RWPE2 (cell line): ENCODE measurements at regions not wholly inside any gene's neighbourhood (a gene's known extent, or its start where the extent isn't known, plus 50 kb on each side); places are given as distances from the start of the nearest gene placed in this dataset.
"Not testable (repeated sequence)": the region's sequence is repeated elsewhere in the genome, so short reads cannot be mapped to it uniquely, and the experiment has no call there.

Experiments used
- ATAC-seq: fragments of 200-7000 bp; cut with Tn5 transposase; 3 replicates; pipeline ENCODE4 v1.9.1; 2021; ENCODE audit warnings: low read depth
- DNase-seq: peaks from one replicate; pipeline ENCODE4 v3.0.0-alpha.2; 2020; ENCODE audit warnings: low spot score
- H3K27ac ChIP-seq: fragments of 450-650 bp; 2 replicates; pipeline ENCODE4 v1.5.1; 2017; ENCODE audit warnings: mild to moderate bottlenecking; ENCODE audit not compliant: poor library complexity, severe bottlenecking
- H3K27me3 ChIP-seq: fragments of 250-450 bp; sonication (Bioruptor Pico); 2 replicates; pipeline ENCODE4 v1.5.1; 2021; ENCODE audit warnings: mild to moderate bottlenecking, moderate library complexity; ENCODE audit not compliant: insufficient read depth, poor library complexity, severe bottlenecking
- H3K36me3 ChIP-seq: fragments of 250-450 bp; sonication (Bioruptor Pico); 2 replicates; pipeline ENCODE4 v1.5.1; 2020; ENCODE audit warnings: low read depth, mild to moderate bottlenecking, moderate library complexity
- H3K4me1 ChIP-seq: fragments of 250-450 bp; sonication (Bioruptor Pico); 2 replicates; pipeline ENCODE4 v1.5.1; 2021; ENCODE audit warnings: mild to moderate bottlenecking, moderate library complexity; ENCODE audit not compliant: insufficient read depth, poor library complexity, severe bottlenecking
- H3K4me3 ChIP-seq: fragments of 250-450 bp; sonication (Bioruptor Pico); 2 replicates; pipeline ENCODE4 v1.5.1; 2021; ENCODE audit warnings: mild to moderate bottlenecking, moderate library complexity; ENCODE audit not compliant: severe bottlenecking
- H3K9me3 ChIP-seq: fragments of 250-450 bp; sonication (Bioruptor Pico); 2 replicates; pipeline ENCODE4 v1.5.1; 2021; ENCODE audit warnings: mild to moderate bottlenecking, moderate library complexity; ENCODE audit not compliant: severe bottlenecking

GRCh38 chr9:41787951-41788350 is 341.3 kb downstream of the CNTNAP3B start:
- not testable (repeated sequence) for H3K27ac ChIP-seq, DNase-seq, ATAC-seq, H3K4me3 ChIP-seq, H3K36me3 ChIP-seq, H3K4me1 ChIP-seq, H3K9me3 ChIP-seq, H3K27me3 ChIP-seq

GRCh38 chr9:41787270-41787669 is 342.0 kb downstream of the CNTNAP3B start:
- not testable (repeated sequence) for H3K36me3 ChIP-seq, H3K27ac ChIP-seq, H3K27me3 ChIP-seq, H3K9me3 ChIP-seq, H3K4me1 ChIP-seq, DNase-seq, H3K4me3 ChIP-seq, ATAC-seq

- H3K4me1 ChIP-seq, H3K9me3 ChIP-seq, H3K36me3 ChIP-seq, H3K27ac ChIP-seq, DNase-seq, ATAC-seq, H3K4me3 ChIP-seq, H3K27me3 ChIP-seq: not testable (repeated sequence)
These were observed 345.2 kb downstream of the CNTNAP3B start for GRCh38 chr9:41784006-41784405.

GRCh38 chr9:41783070-41783810 is 346.0 kb downstream of the CNTNAP3B start:
- DNase-seq, H3K27ac ChIP-seq, ATAC-seq, H3K36me3 ChIP-seq, H3K9me3 ChIP-seq, H3K4me1 ChIP-seq, H3K27me3 ChIP-seq, H3K4me3 ChIP-seq: not testable (repeated sequence)

DNA sequence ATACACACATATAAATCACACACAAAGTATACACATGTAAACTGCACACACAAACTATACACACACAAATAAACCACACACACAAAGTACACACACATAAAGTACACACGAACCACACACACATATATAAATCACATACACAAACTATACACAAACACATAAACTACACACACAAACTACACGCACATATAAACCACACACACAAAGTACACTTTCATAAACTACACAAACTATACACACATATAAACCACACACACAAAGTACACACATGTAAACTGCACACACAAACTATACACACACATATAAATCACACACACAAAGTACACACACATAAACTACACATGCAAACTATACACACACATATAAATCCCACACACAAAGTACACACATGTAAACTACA is 347.3 kb downstream of the CNTNAP3B start:
- not testable (repeated sequence) for H3K27me3 ChIP-seq, H3K9me3 ChIP-seq, ATAC-seq, H3K4me3 ChIP-seq, H3K36me3 ChIP-seq, H3K27ac ChIP-seq, H3K4me1 ChIP-seq, DNase-seq

- not testable (repeated sequence) for H3K27me3 ChIP-seq, H3K9me3 ChIP-seq, DNase-seq, H3K4me3 ChIP-seq, H3K27ac ChIP-seq, H3K4me1 ChIP-seq, ATAC-seq, H3K36me3 ChIP-seq
These were observed 349.3 kb downstream of the CNTNAP3B start for GRCh38 chr9:41779897-41780406.

GRCh38 chr9:41779192-41779591 is 350.0 kb downstream of the CNTNAP3B start:
- H3K9me3 ChIP-seq, result not testable (repeated sequence)

GRCh38 chr9:41778535-41779071 is 350.6 kb downstream of the CNTNAP3B start:
- H3K4me1 ChIP-seq, H3K27me3 ChIP-seq, H3K36me3 ChIP-seq, H3K9me3 ChIP-seq, ATAC-seq, H3K4me3 ChIP-seq, H3K27ac ChIP-seq, DNase-seq: not testable (repeated sequence)

More at GRCh38 chr9:41779192-41779591, 350.0 kb downstream of the CNTNAP3B start:
- not testable (repeated sequence) for ATAC-seq, H3K27me3 ChIP-seq, H3K27ac ChIP-seq, H3K4me1 ChIP-seq, H3K36me3 ChIP-seq, H3K4me3 ChIP-seq, DNase-seq

DNA sequence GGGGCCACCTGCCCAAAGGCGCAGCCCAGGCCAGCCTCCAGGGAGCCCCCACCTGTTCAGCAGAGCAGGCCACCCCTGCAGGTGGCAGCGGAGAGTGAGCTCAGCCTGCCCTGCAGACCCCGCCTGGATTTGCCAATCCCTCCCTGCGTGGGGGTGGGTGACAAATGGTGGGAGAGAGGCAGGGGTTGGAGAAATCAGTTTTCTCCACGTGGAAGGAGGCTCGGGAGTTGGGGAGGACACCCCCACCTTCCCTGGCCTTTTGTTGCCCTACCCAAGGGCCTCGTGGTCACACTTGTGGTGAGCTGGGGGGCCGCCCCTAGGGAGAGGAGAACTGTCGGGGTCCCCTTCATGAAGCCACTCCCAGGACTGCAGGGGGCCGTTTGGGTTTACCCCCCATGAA is 351.7 kb downstream of the CNTNAP3B start:
- not testable (repeated sequence) for H3K9me3 ChIP-seq

DNA sequence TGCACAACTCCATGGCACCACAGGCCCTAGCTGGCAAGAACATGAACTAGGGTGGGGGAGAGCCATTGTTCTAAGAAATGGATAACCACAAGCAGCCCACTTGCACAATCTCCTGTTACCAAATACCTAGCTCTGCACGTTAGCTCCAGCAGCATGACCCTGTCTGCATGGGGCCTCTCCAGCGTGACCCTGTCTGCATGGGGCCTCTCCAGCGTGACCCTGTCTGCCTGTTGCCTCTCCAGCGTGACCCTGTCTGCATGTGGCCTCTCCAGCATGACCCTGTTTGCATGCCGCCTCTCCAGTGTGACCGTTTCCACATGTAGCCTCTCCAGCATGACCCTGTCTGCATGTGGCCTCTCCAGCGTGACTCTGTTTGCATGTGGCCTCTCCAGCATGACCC is 356.7 kb downstream of the CNTNAP3B start:
- not testable (repeated sequence) for H3K36me3 ChIP-seq, H3K9me3 ChIP-seq, DNase-seq, H3K4me3 ChIP-seq, ATAC-seq, H3K27ac ChIP-seq, H3K4me1 ChIP-seq, H3K27me3 ChIP-seq

More for the DNA sequence above, 351.7 kb downstream of the CNTNAP3B start:
- not testable (repeated sequence) for H3K4me1 ChIP-seq, ATAC-seq, H3K4me3 ChIP-seq, H3K36me3 ChIP-seq, H3K27ac ChIP-seq, H3K27me3 ChIP-seq, DNase-seq

DNA sequence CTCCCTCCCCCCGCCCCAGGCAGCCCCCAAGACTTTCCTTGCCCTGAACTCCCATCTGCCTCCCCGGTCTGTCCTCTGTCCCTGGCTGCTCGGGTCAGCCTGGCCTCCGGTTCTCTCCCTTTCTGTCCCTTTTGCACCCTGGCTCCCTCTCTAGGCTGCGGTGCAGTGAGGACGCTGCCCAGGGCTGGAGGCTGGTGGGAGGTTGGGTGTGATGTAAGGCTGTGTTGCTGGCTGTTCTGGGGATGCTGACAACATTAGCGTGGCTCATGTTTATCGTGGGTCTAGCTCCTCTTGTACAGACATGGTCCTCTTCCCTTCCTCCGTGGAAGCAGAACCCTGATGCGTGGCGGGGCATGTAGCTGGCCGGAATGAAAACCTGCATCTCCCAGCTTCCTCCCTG is 357.5 kb downstream of the CNTNAP3B start:
- H3K27ac ChIP-seq, DNase-seq, H3K4me3 ChIP-seq, ATAC-seq, H3K4me1 ChIP-seq, H3K27me3 ChIP-seq, H3K36me3 ChIP-seq, H3K9me3 ChIP-seq: not testable (repeated sequence)
